Keratinocyte (primary cell): ENCODE measurements at regions not wholly inside any gene's neighbourhood (a gene's known extent, or its start where the extent isn't known, plus 50 kb on each side); places are given as distances from the start of the nearest gene placed in this dataset.
A peak's percentile ranks its signal among the peaks of the same experiment; 100 is the strongest.
"Not testable (repeated sequence)": the region's sequence is repeated elsewhere in the genome, so short reads cannot be mapped to it uniquely, and the experiment has no call there.

Experiments used
- DNase-seq: peaks from one replicate; pipeline ENCODE4 v3.0.0-alpha.2; 2011; ENCODE audit warnings: low read depth, missing footprints, low spot score
- FAIRE-seq: peaks from 2 replicates; lab custom pipeline; 2011; peaks lifted over from hg19 to GRCh38; lab: Jason Lieb, UNC
- H2AFZ ChIP-seq: 2 replicates; pipeline ENCODE4 v1.6.0; 2012; ENCODE audit warnings: low read length, control low read depth, inconsistent platforms; ENCODE audit not compliant: control insufficient read depth
- H3K27ac ChIP-seq: 2 replicates; pipeline ENCODE4 v1.5.1; 2011; ENCODE audit warnings: low read length; ENCODE audit not compliant: control insufficient read depth, insufficient read depth
- H3K27me3 ChIP-seq: 3 replicates; pipeline ENCODE4 v1.6.0; 2011; ENCODE audit warnings: low read length; ENCODE audit not compliant: control insufficient read depth, insufficient read depth; ENCODE audit errors: extremely low read depth
- H3K36me3 ChIP-seq, 2 experiments: 2 replicates in 1 of 2; 3 replicates in 1 of 2; pipeline ENCODE4 v1.5.1; 2011; ENCODE audit warnings: low read length in 2 of 2, mild to moderate bottlenecking in 1 of 2; ENCODE audit not compliant: control insufficient read depth in 2 of 2, insufficient read depth in 2 of 2; ENCODE audit errors: extremely low read depth in 1 of 2
- H3K4me1 ChIP-seq: 3 replicates; pipeline ENCODE4 v1.5.1; 2011; ENCODE audit warnings: low read length; ENCODE audit not compliant: control insufficient read depth, insufficient read depth; ENCODE audit errors: extremely low read depth
- H3K4me2 ChIP-seq: 3 replicates; pipeline ENCODE4 v1.6.0; 2011; ENCODE audit warnings: low read depth, low read length; ENCODE audit not compliant: control insufficient read depth, insufficient read depth; ENCODE audit errors: extremely low read depth
- H3K4me3 ChIP-seq, 3 experiments: fragments of 200-600 bp in 1 of 3; sonication (generic) in 1 of 3; 2 replicates in 2 of 3; 3 replicates in 1 of 3; pipeline ENCODE4 v1.5.1; 2011 to 2016; ENCODE audit warnings: low read length in 3 of 3, mild to moderate bottlenecking in 3 of 3, control low read depth in 2 of 3, inconsistent platforms in 1 of 3, low read depth in 1 of 3, mixed read lengths in 1 of 3, mixed run types in 1 of 3, moderate library complexity in 1 of 3; ENCODE audit not compliant: control insufficient read depth in 2 of 3, insufficient read depth in 2 of 3; ENCODE audit errors: extremely low read depth in 1 of 3
- H3K79me2 ChIP-seq: 2 replicates; pipeline ENCODE4 v1.6.0; 2012; ENCODE audit warnings: low read length; ENCODE audit not compliant: control insufficient read depth, insufficient read depth
- H3K9ac ChIP-seq: 3 replicates; pipeline ENCODE4 v1.6.0; 2011; ENCODE audit warnings: low read length; ENCODE audit not compliant: control insufficient read depth, insufficient read depth; ENCODE audit errors: extremely low read depth
- H3K9me1 ChIP-seq: 3 replicates; pipeline ENCODE4 v1.6.0; 2011; ENCODE audit warnings: low read length; ENCODE audit not compliant: control insufficient read depth, insufficient read depth; ENCODE audit errors: extremely low read depth
- H3K9me3 ChIP-seq: 2 replicates; pipeline ENCODE4 v1.5.1; 2012; ENCODE audit warnings: low read depth, low read length; ENCODE audit not compliant: control insufficient read depth
- H4K20me1 ChIP-seq: 3 replicates; pipeline ENCODE4 v1.6.0; 2011; ENCODE audit warnings: low read length; ENCODE audit not compliant: control insufficient read depth, insufficient read depth; ENCODE audit errors: extremely low read depth
- EZH2 ChIP-seq: IDR thresholded peaks from one replicate; pipeline ENCODE4 v1.6.1; 2012; ENCODE audit warnings: inconsistent platforms, mild to moderate bottlenecking, low read length, moderate library complexity
- dilution Hi-C: fragments of 300-500 bp; cut with MboI; formaldehyde crosslinking; loops from one replicate; pipeline ENCODE4 v1.7.0; 2020; ENCODE audit warnings: low sequenced_read_pairs; ENCODE audit not compliant: extremely low pct_ligation_motif_present
- TF ChIP-seq, protein P1 (sequence below), 3 experiments: IDR thresholded peaks in 1 of 3; conservative IDR thresholded peaks in 1 of 3; optimal IDR thresholded peaks in 1 of 3; 2 replicates in 2 of 3; 3 replicates in 1 of 3; pipeline versions ENCODE3 to v1.5.1; 2011; ENCODE audit warnings: low read length in 3 of 3, mild to moderate bottlenecking in 3 of 3, moderate library complexity in 2 of 3, control low read depth in 1 of 3, inconsistent platforms in 1 of 3; ENCODE audit not compliant: insufficient read depth in 2 of 3; ENCODE audit errors: extremely low read depth in 1 of 3

DNA sequence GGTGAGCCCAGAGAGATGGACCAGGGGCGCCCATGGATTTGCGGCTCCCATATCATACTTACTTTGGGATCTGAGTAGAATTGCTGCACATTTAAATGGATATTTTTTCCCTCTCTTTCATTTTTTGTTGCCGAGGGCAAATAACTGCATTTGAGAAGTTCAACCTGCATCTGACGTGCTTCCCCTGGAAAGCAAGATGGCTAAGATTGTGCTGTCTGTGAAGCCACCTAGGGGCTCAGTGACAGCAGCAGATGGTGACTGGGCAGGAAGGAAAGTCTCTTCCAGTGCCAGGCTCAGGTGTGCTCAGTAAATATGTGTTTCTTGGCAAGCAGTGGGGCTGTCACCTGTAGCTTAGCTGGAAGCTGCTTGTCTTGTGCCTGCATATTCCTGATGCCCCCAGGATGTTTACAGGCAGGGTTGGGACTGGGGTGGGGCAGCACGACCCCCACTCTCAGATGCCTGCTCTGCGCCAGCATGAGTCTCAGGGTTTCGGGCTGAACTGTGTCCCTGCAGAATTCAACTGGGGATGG lies 59.8 kb upstream of the ETV3 start:
- TF ChIP-seq EZH2: no peak
- TF ChIP-seq, protein P1, sequence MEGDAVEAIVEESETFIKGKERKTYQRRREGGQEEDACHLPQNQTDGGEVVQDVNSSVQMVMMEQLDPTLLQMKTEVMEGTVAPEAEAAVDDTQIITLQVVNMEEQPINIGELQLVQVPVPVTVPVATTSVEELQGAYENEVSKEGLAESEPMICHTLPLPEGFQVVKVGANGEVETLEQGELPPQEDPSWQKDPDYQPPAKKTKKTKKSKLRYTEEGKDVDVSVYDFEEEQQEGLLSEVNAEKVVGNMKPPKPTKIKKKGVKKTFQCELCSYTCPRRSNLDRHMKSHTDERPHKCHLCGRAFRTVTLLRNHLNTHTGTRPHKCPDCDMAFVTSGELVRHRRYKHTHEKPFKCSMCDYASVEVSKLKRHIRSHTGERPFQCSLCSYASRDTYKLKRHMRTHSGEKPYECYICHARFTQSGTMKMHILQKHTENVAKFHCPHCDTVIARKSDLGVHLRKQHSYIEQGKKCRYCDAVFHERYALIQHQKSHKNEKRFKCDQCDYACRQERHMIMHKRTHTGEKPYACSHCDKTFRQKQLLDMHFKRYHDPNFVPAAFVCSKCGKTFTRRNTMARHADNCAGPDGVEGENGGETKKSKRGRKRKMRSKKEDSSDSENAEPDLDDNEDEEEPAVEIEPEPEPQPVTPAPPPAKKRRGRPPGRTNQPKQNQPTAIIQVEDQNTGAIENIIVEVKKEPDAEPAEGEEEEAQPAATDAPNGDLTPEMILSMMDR (optimal IDR thresholded peaks at IDR 0.05 in 1 of 3, IDR thresholded peaks at IDR 0.05 in 1 of 3, conservative IDR thresholded peaks at IDR 0.05 in 1 of 3; ENCODE audit: extremely low read depth in 1 of 3, insufficient read depth in 2 of 3, low read length in 3 of 3): no peak
- peak overlapping the region; percentile 36 for H3K27ac ChIP-seq

DNA sequence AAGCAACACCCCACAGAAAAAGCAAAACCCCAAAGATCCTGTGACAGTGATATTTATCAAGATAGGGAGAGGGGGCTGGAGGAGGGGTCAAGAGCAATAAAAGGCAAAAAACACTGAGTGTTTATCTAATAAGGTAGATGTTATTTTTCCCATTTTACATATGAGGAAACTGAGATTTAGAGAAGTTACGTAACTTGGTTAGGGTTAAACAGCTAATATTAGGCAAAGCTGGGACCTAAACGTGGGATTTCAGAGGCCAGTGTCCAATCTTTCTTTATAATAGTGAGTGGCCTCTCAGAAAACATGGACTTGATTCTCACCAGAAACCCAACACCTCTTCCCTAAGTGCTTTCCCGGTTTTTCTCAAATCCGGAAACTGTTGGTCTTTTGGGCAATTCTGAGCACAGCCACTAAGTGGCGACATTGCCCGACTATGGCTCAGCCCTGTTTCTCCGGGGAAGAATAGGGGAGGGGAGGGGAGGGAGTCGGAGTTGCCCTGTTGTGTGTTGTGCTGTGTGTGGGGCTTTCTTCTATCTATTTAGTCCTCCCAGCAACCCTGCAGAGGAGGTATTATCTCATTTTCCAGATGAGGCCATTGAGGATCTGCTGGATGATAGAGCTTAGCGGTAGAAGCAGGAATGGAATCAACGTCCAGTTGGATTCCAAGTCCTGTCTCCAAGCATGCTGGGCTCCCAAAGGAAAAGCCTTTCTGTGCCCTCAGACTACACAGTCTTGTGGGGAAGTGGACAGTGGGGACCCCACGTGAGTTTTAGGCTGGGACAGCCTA lies 58.7 kb upstream of the ETV3 start:
- H3K4me3 ChIP-seq, H2AFZ ChIP-seq, H3K27ac ChIP-seq, H3K36me3 ChIP-seq, H4K20me1 ChIP-seq, H3K79me2 ChIP-seq, dilution Hi-C loops, H3K27me3 ChIP-seq, H3K9me3 ChIP-seq, H3K9ac ChIP-seq, H3K9me1 ChIP-seq, H3K4me2 ChIP-seq, H3K4me1 ChIP-seq, DNase-seq: not testable (repeated sequence)
- FAIRE-seq: peak; percentile 46

More for the DNA sequence above, 59.8 kb upstream of the ETV3 start:
- dilution Hi-C loops: no loop called here
- H3K27me3 ChIP-seq: no peaks in the 10 kb centered on the region
- H4K20me1 ChIP-seq: no peaks in the 10 kb centered on the region
- H3K4me3 ChIP-seq: no peak overlapping the region
- no peaks in the 10 kb centered on the region for H3K79me2 ChIP-seq
- DNase-seq (no peak), FAIRE-seq (no peak)
- peak overlapping the region; percentile 33 for H2AFZ ChIP-seq
- peaks cover 5% of the 10 kb centered on the region for H3K4me1 ChIP-seq
- H3K9ac ChIP-seq: no peak overlapping the region
- H3K9me1 ChIP-seq: no peaks in the 10 kb centered on the region
- H3K9me3 ChIP-seq: no peaks in the 10 kb centered on the region
- peak overlapping the region; percentile 27 for H3K4me2 ChIP-seq
- H3K36me3 ChIP-seq: no peaks in the 10 kb centered on the region

DNA sequence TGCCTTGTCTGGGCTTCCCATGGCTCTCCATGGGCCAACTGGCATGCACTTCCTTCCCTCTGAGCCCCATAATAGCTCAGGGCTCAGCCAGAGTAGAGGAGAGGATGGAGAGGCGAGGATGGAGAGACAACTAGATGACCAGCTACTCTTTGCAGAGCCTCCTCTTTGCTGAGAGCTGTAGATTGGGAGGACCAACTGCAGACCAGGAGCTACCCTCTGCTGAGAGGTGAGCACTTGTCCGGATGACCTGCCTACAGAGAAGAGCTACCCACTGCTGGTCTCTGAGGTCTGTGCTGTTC lies 58.0 kb upstream of the ETV3 start:
- H3K4me2 ChIP-seq: no peak overlapping the region
- TF ChIP-seq, protein P1 (optimal IDR thresholded peaks at IDR 0.05 in 1 of 3, IDR thresholded peaks at IDR 0.05 in 1 of 3, conservative IDR thresholded peaks at IDR 0.05 in 1 of 3; ENCODE audit: extremely low read depth in 1 of 3, insufficient read depth in 2 of 3, low read length in 3 of 3): no peak
- TF ChIP-seq EZH2: no peak
- H4K20me1 ChIP-seq: no peaks in the 10 kb centered on the region
- H3K79me2 ChIP-seq: no peaks in the 10 kb centered on the region
- H3K9ac ChIP-seq: no peak overlapping the region
- H3K4me3 ChIP-seq: no peak overlapping the region
- DNase-seq (no peak), FAIRE-seq (no peak)
- no peaks in the 10 kb centered on the region for H3K27me3 ChIP-seq
- H3K36me3 ChIP-seq: no peaks in the 10 kb centered on the region
- H3K4me1 ChIP-seq: peaks cover 5% of the 10 kb centered on the region
- no peak overlapping the region for H2AFZ ChIP-seq
- H3K9me1 ChIP-seq: no peaks in the 10 kb centered on the region
- H3K27ac ChIP-seq: no peak overlapping the region
- dilution Hi-C loops: no loop called here
- no peaks in the 10 kb centered on the region for H3K9me3 ChIP-seq
